NCI-H1048 (cell line): ENCODE measurements at regions not wholly inside any gene's neighbourhood (a gene's known extent, or its start where the extent isn't known, plus 50 kb on each side); places are given as distances from the start of the nearest gene placed in this dataset.

Experiments
- DNase-seq: peaks from one replicate; lab custom pipeline; 2025; lab: John Stamatoyannopoulos, UW

DNA sequence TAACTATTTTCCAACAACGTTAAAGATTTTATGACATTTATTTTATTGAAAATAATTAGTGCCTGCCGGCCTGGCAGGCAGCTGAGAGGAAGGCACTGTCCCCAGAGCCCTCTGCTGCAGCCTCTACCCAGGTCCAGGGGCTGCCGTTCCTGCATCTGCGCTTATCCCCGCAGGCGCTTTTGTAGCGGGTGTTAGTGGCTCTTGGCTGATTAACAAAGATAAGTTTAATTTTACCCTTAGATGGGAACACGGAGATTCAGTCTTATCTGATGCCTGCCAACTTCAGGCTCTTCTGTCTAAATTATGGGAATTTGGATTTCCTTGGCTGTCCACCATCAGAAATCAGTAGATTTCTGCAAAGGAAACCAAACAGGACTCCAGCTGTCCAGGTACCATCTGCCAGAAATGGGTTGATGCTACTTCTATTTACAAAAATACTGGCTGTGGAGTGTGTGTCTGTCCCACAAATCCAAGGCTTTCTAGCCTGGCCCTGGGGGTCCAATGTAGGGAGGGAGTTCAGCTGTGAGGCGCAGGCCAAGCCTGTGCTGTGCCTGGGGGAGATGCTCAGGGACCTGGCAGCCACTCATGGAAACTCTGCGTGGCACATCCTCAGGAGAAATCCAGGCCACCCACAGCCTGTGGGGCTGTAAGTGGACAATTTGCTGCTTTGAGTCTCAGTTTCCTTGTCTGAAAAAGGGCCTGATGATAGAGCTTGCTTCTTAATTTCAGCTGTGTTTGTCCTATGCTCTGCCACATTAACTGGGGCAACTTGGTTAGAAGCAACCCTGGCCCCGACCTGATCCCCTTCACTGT, 62.0 kb upstream of the IGFBP3 start:
- no peak for DNase-seq

DNA sequence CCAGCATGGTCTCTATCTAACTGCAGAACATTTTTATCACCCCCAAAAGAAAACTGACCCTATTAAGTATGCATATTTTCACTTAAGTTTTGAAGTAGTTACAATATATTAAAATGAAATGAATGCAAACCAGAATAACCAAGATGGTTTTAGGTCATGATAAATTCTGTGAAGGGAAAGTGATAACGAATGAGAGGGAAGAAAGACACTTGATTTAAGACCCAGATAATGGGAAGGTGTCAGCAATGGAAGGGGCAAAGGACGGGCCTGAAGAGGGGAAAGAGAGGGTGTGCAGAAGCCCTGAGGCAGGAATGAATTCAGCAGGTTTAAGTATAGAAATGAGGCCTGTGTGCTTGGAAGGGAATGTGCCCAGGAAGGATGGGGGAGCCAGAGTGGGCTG, 61.1 kb upstream of the IGFBP3 start:
- DNase-seq = no peak

DNA sequence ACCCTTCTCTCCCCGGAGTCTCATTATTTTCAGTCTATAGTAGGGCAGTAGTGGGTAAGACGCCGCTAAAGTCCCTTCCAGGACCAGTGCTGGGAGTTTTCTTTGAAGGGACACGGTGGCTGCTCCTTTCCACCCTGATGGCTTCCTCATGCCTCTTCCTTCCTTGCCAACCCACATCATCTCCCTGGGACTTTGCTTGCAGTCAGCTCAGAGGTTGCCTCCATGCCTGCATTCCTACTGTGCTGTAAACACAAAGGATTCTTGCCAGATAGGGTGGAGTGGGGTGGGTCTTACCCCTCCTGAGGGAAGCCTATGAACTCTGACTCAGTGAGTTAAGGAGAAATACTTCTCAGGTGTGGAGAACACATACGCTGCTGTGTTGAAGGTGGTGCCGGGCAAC, 59.9 kb upstream of the IGFBP3 start:
- no peak for DNase-seq

DNA sequence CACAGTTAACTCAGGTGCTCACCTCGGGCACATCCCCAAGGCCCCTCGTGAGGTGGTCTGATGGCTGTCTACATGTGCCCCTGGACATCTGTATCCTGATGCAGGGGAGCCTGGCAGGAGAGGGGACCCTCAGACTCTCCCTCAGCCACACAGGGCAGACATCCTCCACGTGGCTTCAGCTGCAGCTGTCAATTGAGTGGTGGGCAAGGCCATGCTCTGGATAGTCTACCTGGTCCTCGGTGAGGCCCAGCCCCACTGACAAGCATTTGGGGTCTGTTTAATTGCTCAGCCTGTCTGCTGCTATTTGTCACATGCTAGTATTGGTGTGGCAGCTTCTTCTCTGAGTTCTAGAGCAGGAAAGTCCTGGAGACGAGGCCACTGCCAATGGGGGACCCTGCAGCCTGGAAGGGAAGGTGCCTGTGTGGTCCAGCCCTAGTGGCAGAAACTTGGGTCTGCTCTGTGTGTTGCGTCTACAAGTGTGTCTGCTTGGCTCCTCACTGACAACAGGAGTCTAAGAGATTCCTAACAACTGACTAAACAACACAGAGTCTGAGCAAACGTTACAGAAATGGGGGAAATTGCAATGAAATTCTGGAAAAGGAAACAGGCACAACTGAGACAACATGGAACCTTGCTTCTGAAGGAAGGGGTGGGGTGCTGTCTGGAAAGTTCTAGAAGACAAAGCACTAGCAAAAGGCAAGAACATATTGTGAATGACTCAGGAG, 59.3 kb upstream of the IGFBP3 start:
- no peak for DNase-seq

DNA sequence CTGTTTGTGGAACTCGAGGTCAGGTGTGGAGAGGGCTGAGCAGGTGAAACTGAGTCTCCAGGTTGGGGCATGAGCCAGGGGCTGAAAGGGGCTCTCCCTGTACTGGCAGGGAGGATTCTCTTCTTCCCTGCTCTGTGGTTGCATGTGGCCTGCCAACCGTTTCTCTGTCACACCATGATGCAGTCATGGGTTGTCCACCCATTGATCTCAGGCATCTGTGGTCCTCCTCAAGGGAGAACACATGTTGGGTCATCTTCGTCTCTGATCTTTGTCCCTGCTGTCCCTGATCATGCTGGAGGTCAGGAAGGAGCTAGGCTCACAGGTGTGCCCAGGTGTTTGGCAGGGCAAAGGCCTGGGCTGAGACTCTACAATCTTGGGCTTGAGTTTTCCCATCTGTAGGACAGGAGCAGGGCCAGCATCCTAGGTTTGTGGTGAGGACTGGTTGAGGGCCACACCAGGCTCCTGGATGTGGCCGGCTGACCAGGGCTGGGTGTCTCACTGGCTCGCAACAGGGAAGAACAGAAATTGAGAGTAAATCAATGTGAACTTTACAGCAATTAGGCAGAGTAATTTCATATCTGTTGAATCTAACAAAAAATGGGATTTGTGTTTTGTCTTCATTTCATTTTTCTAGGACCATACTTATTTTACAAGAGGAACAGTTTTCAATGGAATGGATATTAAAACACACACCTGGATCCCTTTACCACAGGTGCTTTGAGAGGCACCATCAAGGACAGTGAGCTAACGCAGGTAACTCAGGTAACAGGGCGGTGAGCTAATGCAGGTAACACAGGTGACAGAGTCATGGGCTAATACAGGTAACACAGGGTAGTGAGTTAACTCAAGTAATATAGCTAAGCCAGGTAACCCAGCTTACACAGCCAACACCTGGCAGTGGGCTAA, 58.5 kb upstream of the IGFBP3 start:
- DNase-seq = no peak

DNA sequence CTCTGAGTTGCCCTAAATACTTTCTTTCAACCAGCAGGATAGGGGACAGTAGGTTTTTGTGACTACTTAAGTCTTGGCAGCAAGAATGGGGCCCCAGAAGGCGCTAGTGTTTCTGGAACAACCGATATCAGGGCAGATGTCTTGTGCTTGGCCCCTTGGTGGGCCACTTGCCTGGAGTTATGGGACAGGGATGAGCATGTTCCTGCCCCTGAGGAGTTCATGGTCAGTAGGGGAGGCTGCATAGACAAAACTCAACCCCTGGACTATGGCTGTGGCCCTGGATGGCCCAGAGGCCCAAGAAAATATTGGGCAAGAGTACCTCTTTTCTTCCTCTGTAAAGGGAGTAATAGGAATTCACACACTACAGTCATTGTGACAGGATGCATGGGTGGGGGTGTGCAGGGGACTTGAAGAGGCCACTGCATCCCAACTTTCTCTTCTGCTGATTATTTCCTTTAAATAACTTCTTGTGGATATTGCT, 57.7 kb upstream of the IGFBP3 start:
- DNase-seq = no peak

DNA sequence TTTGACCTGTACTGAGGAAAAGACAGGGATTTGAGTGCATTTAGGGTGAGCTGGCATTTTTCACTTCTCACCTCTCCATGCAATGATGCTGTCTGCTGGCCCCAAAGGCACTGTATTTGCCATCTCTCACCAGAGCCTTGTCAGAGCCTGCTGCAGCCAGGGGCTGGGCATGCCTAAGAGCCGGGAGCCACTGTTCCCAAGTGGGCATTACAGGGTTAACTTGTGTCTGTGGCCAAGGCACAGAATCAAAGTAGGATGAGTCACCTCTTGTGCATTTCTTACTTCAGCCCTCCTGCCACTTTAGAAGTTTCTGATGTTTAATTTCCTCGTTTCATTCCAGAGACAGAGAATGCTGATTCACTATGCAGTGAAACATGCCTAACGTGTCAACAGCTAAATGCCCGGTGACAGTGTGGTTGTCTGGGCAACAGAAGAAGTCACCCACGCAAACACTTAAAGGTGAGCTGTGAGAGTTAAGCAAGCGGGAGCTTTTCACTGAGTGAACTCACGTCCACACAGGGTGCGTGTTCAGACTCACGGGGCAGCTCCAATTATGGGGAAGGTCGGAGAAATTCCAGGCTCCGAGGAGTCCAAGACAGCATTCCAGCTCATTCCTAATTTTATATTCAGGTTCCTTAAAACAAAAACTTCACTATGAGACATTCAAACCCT, 57.1 kb upstream of the IGFBP3 start:
- no peak for DNase-seq

DNA sequence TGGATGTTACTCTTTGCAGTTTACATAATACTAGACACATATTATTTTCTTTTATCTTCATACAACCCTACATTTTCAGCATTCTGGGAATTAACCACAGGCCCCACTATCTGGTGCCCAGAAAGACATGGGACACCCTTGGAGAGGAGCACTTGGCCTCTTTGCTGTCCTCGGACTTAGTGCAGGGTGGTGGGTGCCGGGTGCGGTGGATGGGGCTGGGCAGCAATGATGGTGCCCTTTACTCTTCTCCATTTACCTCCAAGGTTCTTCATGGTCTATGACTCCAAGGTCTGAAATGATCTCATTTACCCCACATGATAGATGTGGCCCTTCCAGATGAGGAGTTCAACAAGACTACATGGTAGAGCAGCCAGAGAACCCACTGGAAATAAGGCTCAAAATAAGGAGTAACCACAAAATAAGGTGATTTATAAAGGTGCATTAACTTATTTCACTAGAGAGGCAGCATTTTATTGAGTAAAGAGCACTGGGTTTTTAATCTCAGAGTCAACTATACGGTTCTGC, 56.2 kb upstream of the IGFBP3 start:
- no peak for DNase-seq

DNA sequence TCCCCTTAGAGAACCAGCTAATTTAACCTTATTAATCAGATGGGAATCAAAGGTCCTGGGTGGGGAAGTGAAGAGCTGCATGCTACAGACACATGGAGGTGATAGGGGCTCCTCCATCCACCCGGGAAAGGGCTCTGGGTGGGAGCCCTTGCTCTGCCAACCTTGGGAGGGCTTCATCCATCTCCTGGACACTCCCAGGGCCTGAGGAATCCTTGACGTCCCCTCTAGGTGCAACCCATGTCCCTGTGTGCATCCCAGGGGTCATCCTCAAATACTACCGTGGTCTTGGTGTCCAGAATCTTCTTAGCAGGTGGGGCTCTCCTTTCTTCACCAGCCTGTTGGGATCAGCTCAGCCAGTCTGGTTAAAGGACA, 55.4 kb upstream of the IGFBP3 start:
- no peak for DNase-seq

DNA sequence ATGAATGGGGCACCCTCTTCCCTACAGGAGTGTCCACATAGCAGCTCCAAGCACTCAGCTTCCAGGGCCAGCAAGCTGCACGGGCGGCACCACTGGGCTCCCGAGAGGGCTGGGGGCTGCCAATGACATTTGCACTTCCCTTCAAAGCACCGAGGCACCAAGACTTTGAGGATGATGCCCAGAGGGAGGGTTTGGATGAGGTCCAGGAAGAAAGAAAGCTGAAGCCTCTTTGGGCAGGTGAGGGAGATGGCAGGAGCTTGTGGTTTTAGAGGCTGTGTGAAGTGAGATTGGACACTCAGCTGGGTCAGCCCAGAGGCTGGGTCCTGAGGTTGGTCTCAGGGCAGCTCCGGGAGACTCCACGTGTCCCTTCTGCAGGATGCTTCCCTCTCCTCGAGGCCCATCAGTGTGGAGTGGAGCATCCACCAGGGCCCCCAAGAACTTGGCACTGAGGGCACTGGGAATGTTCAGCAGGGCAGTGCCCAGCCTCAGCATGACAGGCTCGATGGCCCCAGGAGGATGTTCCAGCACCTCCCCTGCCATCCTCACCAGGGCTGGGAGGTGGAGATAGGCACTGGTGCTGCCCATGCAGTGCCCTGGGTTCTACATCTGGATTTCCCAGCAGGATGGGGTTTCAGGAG, 54.9 kb upstream of the IGFBP3 start:
- no peak for DNase-seq

DNA sequence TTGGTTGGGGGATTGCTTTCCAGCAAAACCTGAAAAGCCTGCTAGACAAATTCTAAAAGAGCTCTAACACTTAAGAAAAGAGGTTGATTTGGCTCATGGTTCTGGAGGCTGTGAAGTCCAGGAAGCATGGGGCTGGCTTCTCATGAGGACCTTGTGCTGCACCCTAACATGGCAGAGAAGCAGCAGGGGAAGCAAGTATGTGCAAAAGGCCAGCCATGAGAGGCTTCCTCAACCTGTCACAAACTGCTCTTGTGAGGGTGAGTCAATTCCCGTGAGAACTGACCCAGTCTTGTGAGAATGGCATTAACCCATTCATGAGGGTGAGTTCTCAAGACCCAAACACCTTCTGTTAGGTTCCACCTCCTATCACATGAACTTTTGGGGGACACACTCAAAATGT, 54.3 kb upstream of the IGFBP3 start:
- DNase-seq = no peak

DNA sequence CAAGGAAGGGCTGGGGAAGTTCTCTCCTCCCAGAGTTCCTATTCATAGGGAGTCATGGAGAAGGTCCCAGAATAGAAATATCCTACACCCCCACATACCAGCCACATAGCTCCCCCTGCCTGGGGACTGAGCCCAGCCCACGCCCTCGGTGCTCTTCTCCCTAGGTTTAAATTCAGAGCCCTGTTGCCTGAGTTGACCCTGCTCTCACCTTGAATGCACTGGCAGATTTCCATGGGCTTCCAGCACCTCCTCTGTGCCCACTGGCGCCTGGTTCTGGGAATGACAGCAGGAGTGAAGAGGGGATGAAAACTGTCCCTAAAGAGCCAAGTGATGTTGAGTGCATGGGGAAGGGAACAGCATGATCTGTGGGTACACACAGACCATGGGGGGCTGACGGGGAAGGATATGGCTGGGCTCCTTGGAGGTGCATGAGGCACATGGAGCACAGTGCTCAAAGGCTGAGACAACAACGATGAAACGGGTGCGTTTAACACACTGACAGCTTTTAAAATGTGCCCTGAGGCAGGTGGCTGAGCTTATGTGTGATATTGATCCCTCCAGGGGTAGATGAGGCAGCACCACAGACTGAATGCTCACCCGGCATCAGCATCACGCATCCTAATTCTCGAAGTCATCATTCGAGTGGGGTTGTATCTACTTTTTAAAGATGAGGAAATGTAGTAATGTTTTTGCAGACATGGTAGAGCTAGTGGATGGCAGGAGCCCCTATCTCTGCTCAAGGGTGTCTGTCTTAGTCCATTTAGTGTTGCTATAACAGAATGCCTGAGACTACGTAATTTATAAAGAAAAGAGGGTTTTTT, 53.7 kb upstream of the IGFBP3 start:
- no peak for DNase-seq

DNA sequence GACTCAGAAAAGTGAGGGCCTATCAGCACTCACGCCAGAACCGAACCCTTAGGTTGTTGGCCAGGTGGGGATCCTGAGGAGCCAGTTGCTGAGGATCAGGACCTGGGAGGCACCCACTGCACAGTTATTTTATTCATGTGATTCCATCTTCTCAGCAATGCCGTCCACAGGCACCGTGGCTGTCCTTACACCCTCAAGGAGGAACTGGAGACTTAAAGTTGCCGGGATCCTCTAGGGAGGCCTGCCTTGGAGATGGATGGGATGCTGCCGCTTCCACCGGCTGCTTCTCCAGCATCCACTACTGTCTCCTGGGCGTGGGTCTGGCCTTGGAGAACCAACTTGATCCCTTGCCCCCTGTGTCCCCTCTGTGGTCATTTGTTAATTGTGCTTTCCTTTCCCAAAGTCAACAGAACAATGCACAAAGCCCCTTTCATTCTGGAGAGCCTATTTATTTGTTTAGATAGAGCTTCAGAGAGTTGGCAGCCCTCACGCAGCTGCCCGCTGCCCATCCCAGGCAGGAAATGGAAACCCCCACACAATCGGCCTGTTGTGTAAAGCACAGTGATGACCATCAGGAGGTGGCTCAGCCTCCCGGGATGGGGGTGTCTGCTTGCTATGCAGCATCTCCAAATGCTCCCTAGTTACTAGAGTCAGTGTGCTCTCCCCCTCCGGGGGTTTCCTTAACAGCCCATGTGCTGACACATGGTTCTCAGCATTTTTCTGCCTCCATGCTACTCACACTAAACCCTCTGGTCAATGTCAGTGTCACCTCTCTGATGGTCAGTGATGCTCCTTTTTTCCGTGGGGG, 52.9 kb upstream of the IGFBP3 start:
- DNase-seq = no peak

DNA sequence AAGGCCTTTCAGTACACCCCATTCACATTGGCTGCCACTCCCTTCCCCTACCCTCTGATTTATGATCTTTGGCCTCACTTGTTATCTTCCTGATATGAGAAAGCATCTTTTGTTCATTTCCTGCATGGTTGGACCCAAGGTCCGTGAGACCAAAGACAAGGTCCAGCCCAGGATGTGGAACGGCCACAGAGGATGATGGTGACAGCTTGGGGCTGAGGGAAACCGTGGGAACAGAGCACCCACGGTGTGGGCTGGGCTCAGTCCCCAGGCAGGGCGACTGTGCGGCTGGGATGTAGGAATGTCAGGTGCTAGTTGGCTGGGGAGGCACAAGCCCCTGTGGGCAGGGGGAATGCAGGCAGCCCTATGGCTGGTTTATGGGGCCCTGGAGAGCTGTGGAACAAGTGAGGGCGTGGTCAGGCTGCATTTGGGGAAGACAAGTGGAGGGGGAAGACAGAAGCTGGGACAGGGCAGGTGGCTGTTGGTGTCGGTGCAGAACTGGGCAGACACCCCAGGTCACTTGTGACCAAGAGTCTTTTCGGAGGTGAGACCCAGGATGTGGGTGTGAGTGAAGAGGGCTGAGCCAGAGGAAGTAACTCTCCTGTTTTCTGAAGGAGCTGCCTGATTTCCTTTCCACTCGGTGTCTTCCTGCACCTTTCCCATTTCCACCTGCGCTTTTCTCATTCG, 51.7 kb upstream of the IGFBP3 start:
- DNase-seq = no peak

DNA sequence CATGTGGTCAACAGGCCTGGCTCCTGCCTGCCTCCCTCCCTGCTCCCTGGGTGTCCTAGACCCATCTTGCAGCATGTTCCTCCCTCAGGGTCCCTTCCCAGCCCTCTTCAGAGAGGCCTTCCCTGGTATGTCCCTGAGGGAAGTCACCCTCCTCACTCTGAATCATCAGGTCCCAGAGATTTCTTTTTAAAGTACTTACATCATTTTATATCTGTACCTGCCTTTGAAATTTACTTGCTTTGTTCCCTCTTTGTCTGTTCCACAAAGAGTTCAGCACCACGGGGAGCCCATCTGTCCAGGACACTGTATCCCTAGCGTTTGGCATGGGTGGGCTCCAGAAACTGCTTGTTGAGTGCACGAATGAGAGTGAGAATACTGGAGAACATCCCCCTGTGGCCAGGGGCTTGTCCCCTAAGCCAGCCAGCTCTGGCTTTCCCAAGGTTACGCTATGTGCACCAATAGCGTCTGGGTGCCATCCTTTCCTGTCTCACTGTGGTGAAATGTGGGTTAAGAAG, 50.6 kb upstream of the IGFBP3 start:
- DNase-seq = no peak

DNA sequence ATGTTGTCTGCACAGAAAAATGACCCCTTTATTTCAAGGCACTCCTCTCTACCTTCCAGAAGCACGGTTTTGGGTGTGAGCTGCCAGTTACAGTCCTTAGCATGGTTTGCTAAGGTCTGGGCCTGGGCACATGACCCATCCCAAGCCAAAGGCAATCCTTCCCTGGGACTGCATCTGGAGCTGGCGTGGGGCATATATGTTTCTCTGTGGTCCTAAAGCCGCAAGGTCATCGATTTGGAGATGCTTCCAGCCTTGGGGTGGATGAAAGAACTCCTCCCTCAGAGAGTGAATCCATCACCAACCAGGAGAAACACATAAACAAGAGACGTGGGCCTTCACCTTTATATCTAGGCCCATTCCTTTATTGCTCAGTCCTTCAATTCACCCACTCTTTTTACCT, 50.1 kb upstream of the IGFBP3 start:
- no peak for DNase-seq
